TTC549 (cell line): ENCODE measurements at regions not wholly inside any gene's neighbourhood (a gene's known extent, or its start where the extent isn't known, plus 50 kb on each side); places are given as distances from the start of the nearest gene placed in this dataset.
"Not testable (repeated sequence)": the region's sequence is repeated elsewhere in the genome, so short reads cannot be mapped to it uniquely, and the experiment has no call there.

Experiments
- FAIRE-seq: peaks from 2 replicates; lab custom pipeline; 2012; peaks lifted over from hg19 to GRCh38; lab: Jason Lieb, UNC

- FAIRE-seq: no peak
These were observed 56.4 kb upstream of the RBMS1 start for GRCh38 chr2:160550048-160550447.

DNA sequence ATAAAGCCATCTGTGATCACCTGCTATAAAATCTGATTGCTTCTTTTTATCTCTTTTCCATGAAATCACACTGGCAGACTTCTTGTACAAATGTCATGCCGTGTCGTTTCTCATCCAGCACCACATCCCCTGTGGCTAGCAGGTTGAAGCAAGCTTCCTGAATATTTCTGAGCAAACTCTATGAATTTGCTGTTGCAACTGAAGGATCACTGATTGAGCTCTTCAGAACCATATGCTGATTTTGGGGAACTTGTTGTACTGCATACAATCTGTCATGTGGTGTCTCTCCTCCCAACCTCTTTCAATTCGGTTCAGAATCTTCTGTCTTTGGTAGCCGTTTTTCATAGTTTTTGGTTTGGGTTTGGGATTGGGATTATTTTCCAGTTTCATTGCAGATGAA lies 57.7 kb upstream of the RBMS1 start:
- FAIRE-seq: no peak

- no peak for FAIRE-seq
These were observed 61.9 kb upstream of the RBMS1 start for GRCh38 chr2:160555420-160556071.

- FAIRE-seq: no peak
These were observed 64.3 kb upstream of the RBMS1 start for GRCh38 chr2:160557903-160558302.

DNA sequence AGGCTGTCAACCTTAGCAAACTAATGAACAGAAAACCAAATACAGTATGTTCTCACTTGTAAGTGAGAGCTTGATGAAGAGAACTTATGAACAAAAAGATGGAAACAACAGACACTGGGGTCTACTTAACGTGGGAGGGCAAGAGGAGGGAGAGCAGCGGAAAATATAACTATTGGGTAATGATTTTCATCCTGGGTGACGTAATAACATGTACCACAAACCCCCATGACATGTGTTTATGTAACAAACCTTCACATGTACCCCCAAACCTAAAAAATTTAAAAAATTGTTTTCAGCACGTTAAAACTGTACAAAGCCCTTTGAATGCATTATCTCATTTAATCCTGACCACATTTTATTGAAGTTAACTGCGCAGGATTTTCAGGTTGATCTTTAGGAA lies 64.9 kb upstream of the RBMS1 start:
- no peak for FAIRE-seq

DNA sequence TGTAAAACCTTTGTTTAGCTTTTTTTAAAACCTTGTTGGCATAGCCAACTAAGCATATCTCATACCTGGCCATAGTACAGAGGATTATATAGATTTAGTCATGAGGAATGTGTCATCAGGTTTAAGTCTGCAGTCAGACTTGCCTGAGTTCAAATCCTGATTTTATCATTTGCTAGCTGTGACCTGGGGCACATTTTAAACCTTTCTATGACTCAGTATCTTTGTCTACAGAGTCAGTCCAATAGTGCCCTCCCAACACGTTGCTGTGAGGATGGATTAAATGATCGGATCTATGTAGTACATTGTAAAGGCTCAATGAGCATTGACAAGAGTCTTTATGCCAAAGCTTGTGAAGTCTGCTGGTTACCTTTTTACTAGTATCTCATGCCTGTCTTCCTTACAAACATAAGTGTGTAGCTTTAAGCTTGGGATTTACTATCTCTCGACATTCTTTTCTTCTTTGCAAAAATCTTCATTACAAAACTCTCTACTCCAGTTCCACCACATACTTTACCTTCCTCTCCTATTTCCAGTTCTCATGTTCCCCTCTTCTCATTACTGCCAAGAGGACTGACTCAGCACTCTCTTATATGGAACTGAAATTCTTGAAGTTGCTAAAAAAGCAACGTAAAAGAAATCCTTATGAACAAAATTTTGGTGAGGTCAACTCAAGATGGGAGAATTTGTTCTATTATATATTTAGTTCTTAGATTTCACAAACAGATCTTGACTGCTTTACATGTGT lies 68.1 kb upstream of the RBMS1 start:
- FAIRE-seq: no peak

DNA sequence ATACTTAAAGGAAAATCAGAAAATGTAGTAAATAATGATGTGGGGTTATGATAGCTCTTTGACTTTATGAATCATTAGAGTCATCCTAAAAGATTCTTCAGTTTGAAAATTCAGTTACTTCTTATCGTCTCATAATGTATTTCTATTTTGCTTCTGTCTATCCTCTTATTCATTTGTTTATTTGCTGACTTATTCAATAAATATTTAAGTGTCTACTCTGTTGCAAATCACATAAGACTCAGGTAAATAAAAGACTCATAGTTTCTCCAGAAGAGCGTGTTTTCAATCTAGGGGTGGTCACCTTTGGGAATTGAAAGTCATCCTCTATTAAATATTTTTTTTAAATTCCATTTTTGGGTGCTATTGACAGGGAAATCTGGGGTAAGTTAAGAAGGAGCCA lies 69.1 kb upstream of the RBMS1 start:
- no peak for FAIRE-seq

DNA sequence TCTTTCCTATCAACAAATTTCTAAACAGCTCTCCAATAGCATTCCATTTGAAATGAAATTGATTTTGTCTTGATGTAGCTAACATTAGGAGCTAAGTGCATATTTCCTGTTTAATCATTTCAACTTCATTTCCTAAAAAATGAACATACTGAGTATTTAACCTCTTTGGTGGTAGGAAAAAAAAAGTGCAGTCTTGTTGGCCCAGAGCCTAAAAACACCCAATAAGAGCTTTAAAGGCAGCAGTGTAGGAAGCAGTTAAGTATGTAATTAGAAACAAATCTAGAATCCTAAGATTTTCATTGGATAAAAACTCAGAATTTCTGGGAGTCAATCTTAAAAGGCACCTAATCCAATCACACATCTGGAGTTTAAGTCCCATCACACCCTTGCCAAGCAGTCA lies 71.0 kb upstream of the RBMS1 start:
- no peak for FAIRE-seq

GRCh38 chr2:160565099-160565845 lies 71.7 kb upstream of the RBMS1 start:
- FAIRE-seq: no peak

- no peak for FAIRE-seq
These were observed 73.1 kb upstream of the RBMS1 start for GRCh38 chr2:160566717-160567116.

- FAIRE-seq: no peak
These were observed 75.2 kb upstream of the RBMS1 start for GRCh38 chr2:160568856-160569255.

DNA sequence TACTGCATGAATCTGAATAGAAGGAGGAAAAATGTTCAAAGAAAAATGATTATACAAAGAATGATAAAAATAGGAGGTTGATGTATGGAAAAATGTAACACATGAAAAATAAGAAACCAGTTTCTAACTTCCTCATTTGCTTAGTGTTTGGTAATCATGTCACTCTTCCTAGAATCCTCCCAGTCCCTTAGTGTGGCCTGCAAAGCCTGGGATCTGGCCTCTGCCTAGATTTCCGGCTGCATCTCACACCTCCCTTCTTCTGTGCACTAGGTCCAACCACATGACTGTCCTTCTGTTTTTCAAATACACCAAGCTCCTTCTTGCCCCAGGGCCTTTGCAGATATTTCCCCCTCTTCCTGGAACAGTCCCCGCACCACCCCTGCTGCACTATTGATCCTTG lies 76.8 kb upstream of the RBMS1 start:
- no peak for FAIRE-seq

DNA sequence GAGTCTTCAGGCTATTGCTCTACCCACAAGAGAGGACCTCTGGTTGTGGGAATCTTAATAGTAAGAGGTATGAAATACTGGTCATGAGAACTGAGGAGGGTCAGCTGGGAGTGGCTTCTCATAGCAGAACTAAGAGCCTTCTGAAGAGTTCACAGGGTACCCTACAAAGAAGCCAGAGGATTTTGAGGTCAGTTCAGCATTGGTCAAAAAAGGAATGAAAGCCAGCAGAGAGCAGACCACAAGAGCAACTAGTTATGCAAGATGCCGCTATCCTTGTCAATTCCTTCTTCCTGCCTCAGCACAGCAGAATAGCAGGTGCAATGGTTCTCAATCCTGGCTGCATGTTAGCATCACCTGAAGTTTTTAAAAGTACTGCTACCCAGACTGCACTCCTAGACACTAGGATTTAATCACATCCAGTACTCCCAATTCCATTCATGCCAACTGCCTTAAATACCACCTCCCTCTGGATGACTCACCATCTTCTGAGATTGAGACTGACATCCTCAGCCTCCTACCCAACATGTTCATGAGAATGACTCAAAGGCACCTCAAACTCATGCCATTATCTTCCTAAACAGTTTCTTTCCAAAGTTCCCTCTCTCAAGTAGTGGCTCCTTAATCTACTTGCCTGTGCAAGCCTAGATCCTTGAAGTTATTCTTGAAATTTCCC lies 81.0 kb upstream of the RBMS1 start:
- FAIRE-seq: no peak

- no peak for FAIRE-seq
These were observed 81.8 kb upstream of the RBMS1 start for GRCh38 chr2:160575368-160575767.

- no peak for FAIRE-seq
These were observed 82.5 kb upstream of the RBMS1 start for GRCh38 chr2:160576054-160576499.

DNA sequence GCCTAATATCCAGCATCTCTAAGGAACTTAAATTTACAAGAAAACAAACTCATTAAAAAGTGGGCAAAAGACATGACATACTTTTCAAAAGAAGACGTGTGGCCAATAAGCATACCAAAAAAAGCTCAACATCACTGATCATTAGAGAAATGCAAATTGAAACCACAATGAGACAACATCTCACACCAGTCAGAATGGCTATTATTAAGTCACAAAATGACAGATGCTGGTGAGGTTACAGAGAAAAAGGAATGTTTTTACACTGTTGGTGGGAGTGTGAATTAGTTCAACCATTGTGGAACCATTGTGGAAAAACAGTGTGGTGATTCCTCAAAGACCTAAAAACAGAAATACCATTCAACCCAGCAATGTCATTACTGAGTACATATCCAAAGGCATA lies 83.5 kb upstream of the RBMS1 start:
- FAIRE-seq: not testable (repeated sequence)

DNA sequence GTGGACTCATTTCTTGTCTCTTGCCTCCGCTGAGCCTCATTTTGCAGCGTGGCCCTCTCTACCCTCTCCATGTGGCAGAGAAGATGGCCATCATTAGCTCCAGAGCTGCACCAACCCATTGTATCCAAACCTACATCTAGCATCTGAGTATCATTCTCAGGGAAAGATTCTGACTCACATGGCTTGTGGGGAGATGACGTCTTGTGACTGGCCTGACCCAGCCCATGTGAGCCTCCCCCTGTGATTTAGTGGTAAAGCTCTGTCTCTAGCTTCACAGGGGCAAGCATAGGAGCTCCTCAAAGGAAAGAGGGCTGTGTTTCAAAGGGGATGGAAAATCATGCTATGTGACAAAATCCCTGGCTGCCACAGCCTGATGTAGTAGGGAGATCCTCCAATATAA lies 87.4 kb upstream of the RBMS1 start:
- no peak for FAIRE-seq

- FAIRE-seq: no peak
These were observed 87.8 kb upstream of the RBMS1 start for GRCh38 chr2:160581448-160581847.

DNA sequence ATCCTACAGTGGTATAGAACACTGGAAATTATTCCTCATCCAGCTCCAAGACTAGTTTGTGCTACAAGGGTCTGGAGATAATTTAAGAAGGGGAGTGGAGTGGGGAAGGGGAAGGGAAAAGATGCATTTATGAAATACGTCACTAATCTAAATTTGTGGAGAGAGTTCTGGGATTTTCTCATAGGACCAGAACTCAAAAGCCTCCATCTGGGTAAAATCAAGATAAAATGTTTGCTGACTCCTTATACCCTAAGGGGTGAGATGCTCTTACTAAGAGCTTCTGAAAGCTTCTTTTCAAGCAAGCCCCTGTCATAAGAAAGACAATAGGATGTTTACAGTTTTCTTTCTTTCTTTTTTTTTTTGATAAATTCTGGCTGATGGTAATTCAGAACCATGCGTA lies 88.5 kb upstream of the RBMS1 start:
- no peak for FAIRE-seq

DNA sequence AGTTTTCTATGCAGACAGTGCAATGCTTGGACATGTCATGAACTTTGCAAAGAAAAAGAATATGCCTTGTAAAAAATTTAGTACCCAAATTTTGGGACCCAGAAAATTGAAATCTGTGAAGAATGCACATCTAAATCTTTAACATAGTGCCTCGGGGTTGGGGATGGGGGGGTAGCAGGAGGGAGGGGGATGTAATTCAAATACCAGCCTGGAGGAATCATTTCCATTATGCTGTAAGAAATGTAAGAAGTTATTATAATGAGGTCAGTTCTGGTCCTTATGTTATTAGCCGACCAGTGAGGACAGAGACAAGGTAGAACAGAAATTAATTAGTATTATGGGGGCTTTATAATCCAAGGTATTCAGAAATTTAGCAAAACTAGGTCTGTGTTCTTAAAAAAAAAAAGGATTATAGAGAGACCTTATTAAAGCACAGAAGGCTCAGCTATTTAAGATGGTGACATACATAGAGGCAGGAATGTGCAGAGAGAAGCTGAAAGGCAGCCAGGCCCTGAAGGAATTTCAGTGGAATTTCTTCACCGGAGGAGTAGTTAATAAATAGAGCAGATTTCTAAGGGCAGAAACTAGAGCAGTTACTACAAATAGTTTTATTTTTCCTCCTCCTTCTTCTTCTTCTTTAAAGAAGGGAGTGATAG lies 89.0 kb upstream of the RBMS1 start:
- no peak for FAIRE-seq

DNA sequence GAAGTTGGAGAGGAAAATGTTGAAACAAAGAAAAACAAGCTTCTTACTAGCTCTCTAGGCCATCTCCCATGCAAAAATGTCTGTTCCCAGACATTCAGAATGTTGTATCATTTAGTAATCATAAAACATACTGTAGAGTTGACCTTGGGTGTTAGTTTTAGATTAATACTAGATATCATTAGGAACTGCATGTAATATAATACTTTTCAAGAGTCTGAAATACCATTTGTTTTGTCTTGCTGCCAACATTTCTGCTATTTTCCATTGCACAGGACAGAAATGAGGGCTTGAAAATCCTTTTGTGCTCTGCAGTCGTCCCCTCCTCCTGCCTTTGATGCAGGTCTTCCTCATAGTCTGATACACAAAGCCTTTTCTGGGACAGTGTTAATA lies 89.5 kb upstream of the RBMS1 start:
- no peak for FAIRE-seq

GRCh38 chr2:160583813-160584537 lies 90.4 kb upstream of the RBMS1 start:
- FAIRE-seq: no peak
